ENCODE measurements at regions not wholly inside any gene's neighbourhood (a gene's known extent, or its start where the extent isn't known, plus 50 kb on each side); places are given as distances from the start of the nearest gene placed in this dataset.
"Not testable (repeated sequence)": the region's sequence is repeated elsewhere in the genome, so short reads cannot be mapped to it uniquely, and the experiment has no call there.

- DNase-seq = no peak
Measured at GRCh38 chr6:11403035-11403601, 134.4 kb upstream of the TMEM170B start.

DNA sequence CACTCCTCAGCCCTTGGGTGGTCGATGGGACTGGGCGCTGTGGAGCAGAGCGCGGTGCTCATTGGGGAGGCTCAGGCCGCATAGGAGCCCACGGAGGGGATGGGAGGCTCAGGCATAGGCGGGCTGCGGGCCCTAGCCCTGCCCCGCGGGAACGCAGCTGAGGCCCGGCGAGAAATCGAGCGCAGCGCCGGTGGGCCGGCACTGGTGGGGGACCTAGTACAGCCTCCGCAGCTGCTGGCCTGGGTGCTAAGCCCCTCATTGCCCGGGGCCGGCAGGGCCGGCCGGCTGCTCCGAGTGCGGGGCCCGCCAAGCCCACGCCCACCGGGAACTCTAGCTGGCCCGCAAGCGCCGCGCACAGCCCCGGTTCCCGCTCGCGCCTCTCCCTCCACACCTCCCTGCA is 135.0 kb upstream of the TMEM170B start:
- DNase-seq = not testable (repeated sequence)

DNA sequence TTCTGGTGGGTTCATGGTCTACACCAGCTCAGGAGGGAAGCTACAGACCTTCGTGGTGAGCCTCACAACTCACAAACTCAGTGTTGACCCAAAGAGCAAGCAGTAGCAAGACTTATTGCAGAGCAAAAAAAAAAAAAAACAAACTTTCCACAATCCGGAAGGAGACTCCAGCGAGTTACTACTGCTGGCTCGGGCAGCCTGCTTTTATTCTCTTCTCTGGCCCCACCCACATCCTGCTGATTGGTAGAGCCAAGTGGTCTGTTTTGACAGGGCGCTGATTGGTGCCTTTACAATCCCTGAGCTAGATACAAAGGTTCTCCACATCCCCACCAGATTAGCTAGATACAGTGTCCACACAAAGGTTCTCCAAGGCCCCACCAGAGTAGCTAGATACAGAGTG is 135.6 kb upstream of the TMEM170B start:
- not testable (repeated sequence) for DNase-seq

- no peak for DNase-seq
Measured at GRCh38 chr6:11398451-11399326, 138.9 kb upstream of the TMEM170B start.

DNA sequence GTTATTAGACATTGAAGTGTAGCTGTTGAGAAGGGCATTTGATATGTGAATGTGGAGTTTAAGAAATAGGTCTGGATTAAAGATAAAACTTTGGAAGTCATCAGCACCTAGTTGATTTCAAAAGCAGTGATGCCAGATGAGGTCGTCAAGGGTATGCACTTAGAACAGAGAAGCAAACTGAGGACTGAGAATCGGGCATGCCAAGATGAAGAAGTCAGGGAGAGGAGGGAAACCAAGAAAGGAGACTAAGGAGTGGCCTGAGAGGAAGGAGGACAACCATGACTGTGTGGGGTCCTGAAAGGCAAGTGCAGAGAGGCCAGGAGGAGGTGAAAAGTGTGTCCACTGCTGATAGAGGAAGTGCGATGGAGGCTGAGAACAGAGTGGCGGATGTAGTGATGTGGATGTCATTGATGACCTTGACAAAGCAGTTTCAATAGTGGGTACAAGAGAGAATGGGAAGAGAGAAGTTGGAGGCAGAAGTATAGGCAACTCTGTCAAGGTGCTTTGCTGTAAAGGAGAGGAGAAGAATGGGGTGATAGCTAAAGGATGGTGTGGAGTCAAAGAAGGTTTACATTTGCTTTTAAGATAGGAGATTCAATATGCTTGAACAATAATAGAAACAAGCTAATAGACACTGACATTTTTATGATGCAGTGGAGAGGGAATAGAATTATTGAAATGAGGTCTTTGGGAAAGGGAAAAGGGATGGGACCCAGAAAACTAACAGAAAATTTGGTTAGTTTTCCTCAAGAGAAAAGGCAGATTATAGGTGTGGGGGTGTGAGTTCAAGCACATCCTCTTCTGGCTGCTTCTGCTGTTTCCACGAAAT is 139.7 kb upstream of the TMEM170B start:
- DNase-seq = no peak

DNA sequence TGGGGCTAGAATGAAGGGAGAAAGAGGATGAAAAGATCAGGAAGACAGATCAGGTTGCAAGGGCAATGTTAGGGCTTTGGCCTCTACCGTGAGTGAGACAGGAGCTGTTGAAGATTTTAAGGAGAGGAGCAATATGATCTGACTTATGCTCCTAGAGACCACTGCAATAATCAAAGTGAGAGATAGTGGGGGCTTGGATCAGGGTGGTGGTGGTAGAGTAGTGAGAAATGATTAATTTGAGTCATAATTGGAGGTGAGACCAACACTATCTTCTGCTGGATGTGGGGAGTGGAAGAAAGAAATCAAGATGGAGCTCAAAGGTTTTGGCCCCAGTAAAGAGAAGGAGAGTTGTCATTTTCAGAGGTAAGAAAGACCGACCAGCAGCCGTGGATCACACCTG is 140.7 kb upstream of the TMEM170B start:
- DNase-seq = no peak

GRCh38 chr6:11393713-11394627 is 143.6 kb upstream of the TMEM170B start:
- peak; percentile 89 for DNase-seq

- peak; percentile 60 for DNase-seq
Measured at GRCh38 chr6:11392778-11393507, 144.6 kb upstream of the TMEM170B start.

GRCh38 chr6:11391934-11392777 is 145.4 kb upstream of the TMEM170B start:
- no peak for DNase-seq

DNA sequence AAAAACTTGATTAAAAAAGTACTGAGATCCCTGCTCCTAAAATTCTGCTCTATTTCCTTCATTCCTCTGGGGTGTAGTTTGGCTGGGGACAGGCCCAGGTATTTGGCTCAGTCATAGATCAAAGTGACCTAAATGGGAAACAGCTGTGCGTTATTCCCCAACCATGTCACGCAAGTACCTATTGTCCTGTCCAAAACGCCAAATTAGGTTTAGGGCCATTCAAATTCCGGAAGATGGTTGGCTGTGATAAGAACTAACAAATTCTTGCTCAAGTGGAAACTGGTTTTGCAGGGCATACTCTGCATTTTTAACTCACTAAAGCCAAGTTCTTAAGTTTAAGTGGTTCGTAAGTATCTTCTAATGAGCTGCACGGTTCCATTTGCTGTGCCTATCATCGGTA is 147.6 kb upstream of the TMEM170B start:
- DNase-seq = no peak

DNA sequence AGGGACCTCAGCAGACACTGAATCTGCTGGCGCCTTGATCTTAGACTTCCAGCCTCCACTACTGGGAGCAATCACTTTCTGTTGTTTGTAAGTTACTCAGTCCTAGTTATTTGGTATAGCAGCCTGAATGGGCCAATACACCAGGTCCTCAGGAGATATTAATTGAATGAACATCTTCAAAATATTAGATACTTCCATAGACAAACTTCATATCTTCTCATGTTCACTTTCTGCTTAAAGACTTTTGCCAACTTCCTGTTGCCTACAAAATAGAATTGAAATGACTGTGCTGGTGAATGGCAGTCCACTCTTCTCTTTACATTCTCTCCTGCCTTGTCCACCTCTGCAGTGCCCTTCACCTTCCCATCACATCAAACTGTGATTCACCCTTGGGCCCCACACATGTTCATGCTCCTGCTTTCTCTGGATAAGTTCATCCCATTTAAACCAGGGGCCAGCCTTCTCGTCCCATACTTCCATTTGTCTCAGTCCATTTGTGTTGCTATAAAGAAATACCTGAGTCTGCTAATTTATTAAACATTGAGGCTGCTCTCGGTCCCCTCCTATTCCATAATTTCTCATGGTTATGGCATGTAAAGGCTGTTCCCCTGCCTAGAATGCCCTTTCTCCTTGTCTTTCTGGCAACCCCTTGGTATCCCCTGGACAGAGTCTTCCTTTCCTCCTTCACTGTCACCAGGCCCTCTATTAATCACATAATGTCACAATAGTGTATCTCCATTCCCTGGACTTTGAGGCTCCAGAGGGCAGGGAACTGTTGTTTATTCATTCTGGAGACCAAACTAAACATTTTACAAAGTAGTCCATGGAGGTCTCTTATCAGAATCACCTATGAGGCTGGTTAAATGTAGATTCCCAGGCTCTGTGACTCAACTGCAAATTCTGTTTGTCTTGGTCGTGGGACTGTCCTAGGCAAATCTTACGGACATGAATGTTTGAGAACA is 148.3 kb upstream of the TMEM170B start:
- DNase-seq = no peak

GRCh38 chr6:11387707-11388430 is 149.7 kb upstream of the TMEM170B start:
- no peak for DNase-seq

DNA sequence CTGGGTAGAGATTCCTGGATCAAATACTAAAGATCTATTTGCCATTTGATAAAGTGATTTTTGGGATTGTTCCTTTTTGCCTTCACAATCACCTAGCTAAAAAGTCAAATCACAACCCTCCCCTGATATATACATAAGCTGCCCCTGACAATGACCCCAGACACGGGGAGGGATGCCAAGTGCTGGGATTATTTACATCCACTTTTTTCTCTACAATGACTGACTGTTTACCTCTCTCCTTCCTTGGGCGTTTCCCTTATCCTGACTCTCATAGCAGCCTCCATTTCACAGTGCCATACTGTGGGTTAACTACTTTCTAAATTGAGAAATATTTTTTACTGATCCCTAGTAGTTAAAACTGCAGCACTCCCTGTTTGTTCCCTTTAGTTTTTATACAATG is 150.8 kb upstream of the TMEM170B start:
- no peak for DNase-seq

GRCh38 chr6:11386323-11386722 is 151.2 kb upstream of the TMEM170B start:
- no peak for DNase-seq

- peak; percentile 79 for DNase-seq
Measured at GRCh38 chr6:11384531-11385309, 152.3 kb upstream of the NEDD9 start.

DNA sequence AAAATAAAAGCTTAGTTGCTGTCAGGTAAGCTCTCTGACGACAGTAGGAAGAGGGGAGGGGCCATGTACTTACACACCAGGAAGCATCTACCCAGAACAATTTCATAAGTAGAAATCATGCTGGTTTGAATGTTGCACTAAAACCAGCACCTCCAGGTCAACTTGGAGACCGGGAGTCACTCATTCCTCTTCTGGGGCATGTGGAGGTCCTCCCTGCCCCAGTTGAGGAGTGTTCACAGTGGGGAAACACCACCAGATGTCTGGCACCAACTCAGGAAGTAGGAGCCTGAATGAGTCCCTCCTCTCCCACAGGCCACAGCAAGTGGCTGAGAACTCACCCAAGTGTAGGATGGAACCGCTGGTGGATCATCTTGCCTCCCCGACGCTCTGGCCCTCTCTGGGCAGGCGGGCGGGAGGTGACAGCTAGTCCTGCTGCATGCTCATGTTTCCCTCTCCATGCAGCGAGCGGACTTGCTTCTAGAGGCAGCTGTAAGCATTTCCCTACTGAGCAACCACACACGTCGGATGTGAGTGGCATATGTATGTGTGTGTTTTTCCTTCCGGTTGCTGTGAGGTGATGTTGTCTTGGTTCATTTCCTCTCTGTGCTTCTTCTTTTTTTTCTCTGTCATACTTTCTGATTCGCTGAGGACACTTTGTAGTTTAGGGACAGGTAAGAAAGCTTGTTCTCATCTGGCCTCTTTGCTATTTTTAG is 149.5 kb upstream of the NEDD9 start:
- DNase-seq = no peak

Data from fibroblast of skin of back (primary cell).